ENCODE measurements at regions not wholly inside any gene's neighbourhood (a gene's known extent, or its start where the extent isn't known, plus 50 kb on each side); places are given as distances from the start of the nearest gene placed in this dataset.

GRCh38 chr12:116411977-116412376, 134.5 kb upstream of the MED13L start:
- no peak for TF ChIP-seq CTCF (conservative IDR thresholded peaks at IDR 0.05)
- WGBS (ENCODE audit: extremely low coverage, insufficient read length, low lambda C conversion rate) = no CpG with 5 or more reads among the region's 3 CpGs
- no peak overlapping the region for H4K91ac ChIP-seq (ENCODE audit: insufficient read length, low read depth, low read length)
- H4K20me1 ChIP-seq (ENCODE audit: control insufficient read depth, insufficient read depth, insufficient read length) = no peaks in the 10 kb centered on the region
- no peaks in the 10 kb centered on the region for H3K23me2 ChIP-seq (ENCODE audit: insufficient read length, low read depth, low read length, poor library complexity, severe bottlenecking)
- no peak overlapping the region for H3K4me2 ChIP-seq (ENCODE audit: insufficient read depth, insufficient read length, low read length)
- Mint-ChIP-seq H3K4me1 (peaks cover 6 to 13% of the 10 kb centered on the region in 2 experiments), H3K4me3 (no peak overlapping the region), H3K9me3 (no peaks in the 10 kb centered on the region), H3K36me3 (ENCODE audit: insufficient read depth in 1 of 3, low read depth in 3 of 3) (no peaks in the 10 kb centered on the region), H3K27ac (no peak overlapping the region), H3K27me3 (ENCODE audit: low read depth) (no peaks in the 10 kb centered on the region; the same call in 1 of the 2 replicates)
- no peak overlapping the region for H3K56ac ChIP-seq (ENCODE audit: insufficient read length, low read depth, low read length)
- H3K14ac ChIP-seq (ENCODE audit: insufficient read depth, low read length) = no peak overlapping the region
- H2BK15ac ChIP-seq (ENCODE audit: low read depth, low read length) = no peak overlapping the region
- H2AK5ac ChIP-seq (ENCODE audit: insufficient read length, low read length) = no peak overlapping the region
- H2AFZ ChIP-seq (ENCODE audit: low read length) = no peak overlapping the region
- no peak overlapping the region for H2BK12ac ChIP-seq (ENCODE audit: insufficient read length, low read depth, low read length)
- no peaks in the 10 kb centered on the region for H3K27me3 ChIP-seq (ENCODE audit: insufficient read depth, low read length)
- H2BK20ac ChIP-seq (ENCODE audit: low read depth, low read length, poor library complexity, severe bottlenecking) = no peak overlapping the region
- no peaks in the 10 kb centered on the region for H3K9me3 ChIP-seq (ENCODE audit: control insufficient read depth, low read depth, low read length)
- no peak overlapping the region for H3K9ac ChIP-seq (ENCODE audit: extremely low read depth, insufficient read length, low read length)
- H2BK120ac ChIP-seq (ENCODE audit: low read depth, low read length, poor library complexity, severe bottlenecking) = no peak overlapping the region
- H3T11ph ChIP-seq (ENCODE audit: low read length) = no peak overlapping the region
- H2BK5ac ChIP-seq (ENCODE audit: insufficient read length, low read length) = no peak overlapping the region
- no peak overlapping the region for H3K4ac ChIP-seq (ENCODE audit: low read depth, low read length)
- H3K79me1 ChIP-seq (ENCODE audit: insufficient read depth, low read depth, low read length, poor library complexity, severe bottlenecking) = no peaks in the 10 kb centered on the region
- no peaks in the 10 kb centered on the region; the same call in 1 of the 2 replicates for H3K4me1 ChIP-seq (ENCODE audit: insufficient read depth, low read length)
- no peak overlapping the region for H3K27ac ChIP-seq (ENCODE audit: insufficient read length, low read depth, low read length)
- H3K18ac ChIP-seq (ENCODE audit: insufficient read length, low read depth, low read length) = no peak overlapping the region
- no peak for DNase-seq
- no peaks in the 10 kb centered on the region for H3K79me2 ChIP-seq (ENCODE audit: insufficient read depth, low read length)
- H4K8ac ChIP-seq (replicated peaks; ENCODE audit: insufficient read length, low read depth, low read length) = no peak overlapping the region
- H4K5ac ChIP-seq (ENCODE audit: insufficient read length, low read depth, low read length) = no peak overlapping the region
- H3K23ac ChIP-seq (ENCODE audit: insufficient read length, low read depth, low read length) = no peak overlapping the region
